ENCODE measurements at regions not wholly inside any gene's neighbourhood (a gene's known extent, or its start where the extent isn't known, plus 50 kb on each side); places are given as distances from the start of the nearest gene placed in this dataset.
"Not testable (repeated sequence)": the region's sequence is repeated elsewhere in the genome, so short reads cannot be mapped to it uniquely, and the experiment has no call there.

DNA sequence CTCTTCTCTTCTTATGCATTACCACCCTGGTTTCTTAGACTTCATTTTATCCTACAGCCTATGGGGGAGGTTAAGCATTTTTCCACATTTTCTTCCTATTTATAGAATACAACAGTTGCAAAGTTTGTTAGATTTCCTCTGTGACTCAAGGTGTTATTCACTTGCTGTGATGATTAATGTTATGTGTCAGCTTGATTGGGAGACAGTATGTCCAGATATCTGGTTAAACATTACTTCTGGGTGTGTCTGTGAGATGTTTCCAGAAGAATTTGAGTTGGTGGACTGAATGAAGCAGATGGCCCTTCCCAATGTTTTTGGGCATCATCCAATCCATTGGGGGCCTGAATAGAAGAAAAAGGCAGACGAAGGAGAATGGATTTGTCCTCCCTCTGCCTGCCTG lies 131.3 kb downstream of the C6orf118 start:
- DNase-seq (ENCODE audit: low read depth in 4 of 4, low spot score in 3 of 4), result no peak

- no peak for DNase-seq (ENCODE audit: low read depth in 4 of 4, low spot score in 3 of 4)
These were observed 135.9 kb downstream of the C6orf118 start for GRCh38 chr6:165173484-165173883.

GRCh38 chr6:165167861-165168260 lies 141.5 kb downstream of the C6orf118 start:
- no peak for DNase-seq (ENCODE audit: low read depth in 4 of 4, low spot score in 3 of 4)

DNA sequence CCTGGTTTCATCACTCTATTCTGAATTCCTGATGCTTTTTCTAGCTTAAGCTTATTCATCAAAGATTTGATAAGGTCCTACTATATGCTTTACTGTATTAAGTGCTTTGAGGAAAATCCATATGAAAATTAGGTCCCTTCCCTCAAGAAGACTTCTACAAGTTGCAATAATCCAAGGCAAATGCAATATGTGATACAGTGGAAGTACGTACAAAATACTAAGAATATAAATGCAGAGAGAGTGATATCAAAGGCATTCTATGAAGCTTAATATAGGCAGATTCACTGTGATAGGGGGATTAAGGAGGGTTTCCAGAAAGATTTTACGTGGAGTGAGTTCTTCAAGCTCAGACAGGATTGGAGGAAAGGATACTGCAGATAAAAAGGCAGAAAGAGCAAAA lies 142.1 kb downstream of the C6orf118 start:
- no peak for DNase-seq (ENCODE audit: low read depth in 4 of 4, low spot score in 3 of 4)

- no peak for DNase-seq (ENCODE audit: low read depth in 4 of 4, low spot score in 3 of 4)
These were observed 145.9 kb downstream of the C6orf118 start for GRCh38 chr6:165163519-165163918.

DNA sequence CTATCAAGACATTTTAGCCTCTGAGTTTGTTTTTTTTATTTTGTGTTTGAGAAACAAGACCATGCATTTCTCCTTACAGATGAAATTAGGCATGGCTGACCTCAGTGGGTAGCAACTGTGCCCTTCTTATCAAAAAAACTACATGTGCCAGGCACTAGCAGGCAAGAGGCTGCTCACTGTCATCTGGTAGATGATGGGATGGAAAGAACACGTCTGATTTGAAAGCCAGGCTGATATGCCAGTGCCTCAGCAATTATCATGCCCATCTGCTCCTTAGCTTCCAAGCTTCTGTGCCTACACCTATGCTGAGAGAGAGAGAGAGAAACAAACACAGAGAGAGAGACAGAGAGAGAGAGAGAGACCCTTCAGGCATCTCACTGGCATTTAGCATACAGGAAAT lies 149.9 kb downstream of the C6orf118 start:
- no peak for DNase-seq (ENCODE audit: low read depth in 4 of 4, low spot score in 3 of 4)

DNA sequence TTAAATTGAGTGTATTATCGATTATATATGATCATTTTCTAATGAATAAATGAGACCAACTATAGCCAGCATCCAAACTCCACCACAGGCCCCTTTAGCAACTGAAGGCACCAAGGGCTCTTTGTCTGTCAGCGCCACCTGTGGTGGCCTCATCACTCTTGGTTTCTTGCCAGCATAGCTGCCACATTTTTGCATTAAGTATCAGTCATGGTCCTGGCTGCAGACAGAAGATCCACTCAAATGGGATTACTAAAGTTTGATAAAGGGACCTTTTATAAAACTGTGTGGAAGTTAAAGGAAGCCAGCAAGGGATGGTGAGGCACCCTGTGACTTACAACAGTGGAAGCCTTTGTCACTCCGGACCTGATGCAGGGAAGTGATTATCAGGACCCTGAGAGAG lies 162.9 kb downstream of the C6orf118 start:
- DNase-seq (ENCODE audit: low read depth in 4 of 4, low spot score in 3 of 4), result no peak

GRCh38 chr6:165135889-165136288 lies 173.5 kb downstream of the C6orf118 start:
- DNase-seq (ENCODE audit: low read depth in 4 of 4, low spot score in 3 of 4), result no peak

GRCh38 chr6:165129086-165129485 lies 180.3 kb downstream of the C6orf118 start:
- DNase-seq (ENCODE audit: low read depth in 4 of 4, low spot score in 3 of 4), result no peak

DNA sequence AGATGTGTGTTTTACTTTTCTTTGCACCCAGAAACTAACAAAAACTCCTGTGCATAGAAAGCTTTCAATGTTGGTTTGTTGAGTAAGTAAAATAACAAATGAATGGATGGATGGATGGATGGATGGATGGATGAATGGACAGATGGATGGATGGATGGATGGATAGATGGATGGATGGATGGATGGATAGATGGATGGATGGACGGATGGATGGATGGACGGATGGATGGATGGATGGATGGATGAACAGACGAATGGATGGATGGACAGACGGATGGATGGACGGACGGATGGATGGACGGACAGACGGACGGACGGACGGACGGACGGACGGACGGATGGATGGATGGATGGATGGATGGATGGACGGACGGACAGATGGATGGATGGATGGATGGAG lies 181.7 kb downstream of the C6orf118 start:
- DNase-seq (ENCODE audit: low read depth in 4 of 4, low spot score in 3 of 4), result not testable (repeated sequence)

- DNase-seq (ENCODE audit: low read depth in 4 of 4, low spot score in 3 of 4), result not testable (repeated sequence)
These were observed 184.7 kb downstream of the C6orf118 start for GRCh38 chr6:165124681-165125080.

- no peak for DNase-seq (ENCODE audit: low read depth in 4 of 4, low spot score in 3 of 4)
These were observed 190.0 kb downstream of the C6orf118 start for GRCh38 chr6:165119231-165120020.

DNA sequence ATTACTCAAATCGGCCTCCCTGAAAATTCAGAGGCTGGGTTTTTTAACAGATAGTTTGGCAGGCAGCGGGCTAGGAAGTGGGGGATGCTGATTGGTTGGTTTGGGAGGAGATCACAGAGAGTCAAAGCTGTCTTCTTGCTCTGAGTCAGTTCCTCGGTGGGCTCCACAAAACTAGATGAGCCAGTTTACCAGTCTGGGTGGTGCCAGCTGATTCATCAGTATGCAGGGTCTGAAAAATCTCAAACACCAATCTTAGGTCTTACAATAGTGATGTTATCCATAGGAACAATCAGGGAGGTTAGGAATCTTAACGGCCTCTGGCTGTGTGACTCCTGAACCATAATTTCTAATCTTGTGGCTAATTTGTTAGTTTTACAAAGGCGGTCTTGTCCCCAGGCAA lies 190.7 kb downstream of the C6orf118 start:
- no peak for DNase-seq (ENCODE audit: low read depth in 4 of 4, low spot score in 3 of 4)

DNA sequence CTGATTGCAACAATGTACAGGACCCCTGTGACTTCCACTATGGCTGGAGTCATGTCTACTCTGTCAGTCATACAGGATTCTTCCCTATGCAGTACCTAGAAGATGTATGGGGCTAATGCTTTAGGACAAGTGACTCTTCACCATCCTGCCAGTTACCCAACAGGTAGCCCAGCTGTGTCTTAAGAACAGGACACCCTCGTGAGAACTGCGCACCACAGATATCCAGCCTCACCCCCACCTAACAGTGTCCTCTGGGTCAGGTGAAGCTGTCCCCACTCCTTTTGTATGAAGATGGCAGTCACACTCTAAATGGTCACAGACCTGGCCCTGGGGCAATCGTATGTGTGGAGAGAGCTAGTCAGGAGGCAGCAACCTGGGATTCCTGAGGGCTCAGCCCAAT lies 191.6 kb downstream of the C6orf118 start:
- no peak for DNase-seq (ENCODE audit: low read depth in 4 of 4, low spot score in 3 of 4)

GRCh38 chr6:165117121-165117520 lies 192.3 kb downstream of the C6orf118 start:
- no peak for DNase-seq (ENCODE audit: low read depth in 4 of 4, low spot score in 3 of 4)

DNA sequence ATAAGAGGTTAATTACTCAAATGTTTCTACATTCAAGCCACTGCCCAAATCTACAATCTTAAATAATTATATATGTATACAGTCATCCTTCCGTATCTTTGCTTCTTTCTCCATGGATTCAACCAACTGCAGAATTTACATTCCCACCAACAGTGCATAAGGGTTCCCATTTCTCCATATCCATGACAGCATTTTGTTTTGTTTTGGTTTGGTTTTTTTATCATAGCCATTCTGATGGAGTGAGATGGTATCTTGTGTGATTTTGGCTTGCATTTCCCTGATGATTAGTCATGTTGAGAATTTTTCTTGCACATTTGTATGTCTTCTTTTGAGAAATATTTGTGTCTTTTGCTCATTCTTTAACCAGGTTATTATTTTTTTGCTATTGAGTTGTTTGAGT lies 198.5 kb downstream of the C6orf118 start:
- no peak for DNase-seq (ENCODE audit: low read depth in 4 of 4, low spot score in 3 of 4)

DNA sequence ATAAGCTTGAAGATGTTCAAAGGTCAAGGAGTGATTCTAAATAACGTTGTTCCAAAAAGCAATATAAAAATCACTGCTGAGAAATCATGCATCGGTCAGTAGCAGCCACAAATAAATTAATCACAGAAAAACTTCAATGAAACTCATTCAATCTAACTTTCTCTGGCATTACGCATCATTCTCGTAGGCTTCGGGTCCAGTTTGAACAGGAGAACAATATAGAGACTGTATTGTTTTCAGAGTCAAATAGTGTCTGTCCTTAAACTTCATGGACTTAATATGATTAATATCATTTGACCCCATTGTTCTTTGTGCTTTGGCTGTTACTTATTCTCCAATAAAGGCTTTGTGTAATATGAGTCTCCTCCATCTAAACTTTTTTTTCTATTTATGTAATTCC lies 200.4 kb downstream of the C6orf118 start:
- no peak for DNase-seq (ENCODE audit: low read depth in 4 of 4, low spot score in 3 of 4)

GRCh38 chr6:165106261-165106660 lies 203.1 kb downstream of the C6orf118 start:
- DNase-seq (ENCODE audit: low read depth in 4 of 4, low spot score in 3 of 4), result no peak

- no peak for DNase-seq (ENCODE audit: low read depth in 4 of 4, low spot score in 3 of 4)
These were observed 211.2 kb downstream of the C6orf118 start for GRCh38 chr6:165098165-165098564.

- DNase-seq (ENCODE audit: low read depth in 4 of 4, low spot score in 3 of 4), result no peak
These were observed 212.5 kb downstream of the C6orf118 start for GRCh38 chr6:165096868-165097267.

DNA sequence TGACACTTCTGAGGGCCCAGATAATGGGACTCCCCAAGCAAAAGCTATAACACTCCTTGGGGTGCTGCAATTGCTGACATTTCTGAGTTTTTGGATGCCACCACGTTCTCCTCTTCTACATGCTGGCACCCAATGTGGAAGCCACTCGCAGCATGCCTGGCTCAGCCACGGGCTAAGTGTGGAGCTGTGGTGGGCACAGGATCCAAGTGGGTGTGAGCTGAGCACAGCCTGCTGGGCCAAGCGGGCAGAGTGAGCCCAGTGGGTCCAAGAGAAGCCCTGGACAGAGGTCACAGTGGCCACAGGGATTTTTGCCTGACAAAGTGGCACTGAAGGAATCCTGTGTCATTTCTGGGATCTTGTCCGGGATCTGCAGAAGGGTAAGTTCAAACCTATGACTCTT lies 213.2 kb downstream of the C6orf118 start:
- DNase-seq (ENCODE audit: low read depth in 4 of 4, low spot score in 3 of 4), result no peak

DNA sequence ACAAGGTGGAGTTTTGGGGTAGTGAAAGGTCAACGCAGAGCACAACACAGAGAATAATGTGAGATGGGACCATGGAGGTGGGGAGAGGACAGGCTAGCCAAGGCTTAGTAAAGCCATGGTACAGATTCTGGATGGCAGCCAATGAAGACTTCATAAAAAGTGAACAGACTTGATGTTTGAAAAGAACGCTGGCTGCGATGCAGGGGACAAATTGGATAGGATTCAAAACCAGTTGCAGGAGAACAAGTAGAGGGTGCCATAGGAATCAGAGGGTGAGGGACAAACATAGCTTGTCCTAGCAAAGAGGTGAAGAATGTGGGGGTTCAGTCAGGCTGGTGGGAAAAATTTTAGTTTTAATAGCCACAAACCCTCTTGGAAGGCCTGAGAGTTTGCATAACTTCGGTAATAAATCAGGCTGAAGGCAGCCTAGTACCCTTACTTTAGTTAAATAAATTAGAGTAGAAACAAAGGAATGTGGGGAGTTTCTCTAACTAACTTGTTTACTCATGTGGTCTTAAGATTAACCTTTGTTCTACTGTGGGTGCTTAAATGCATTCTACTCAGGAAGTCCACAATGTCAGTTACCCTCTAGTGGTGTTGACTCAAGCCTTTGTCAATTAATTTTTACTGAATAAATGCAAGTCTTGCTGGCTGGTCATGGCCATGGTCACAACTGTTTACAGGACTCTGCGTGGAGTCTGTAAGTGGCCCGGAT lies 216.4 kb downstream of the C6orf118 start:
- no peak for DNase-seq (ENCODE audit: low read depth in 4 of 4, low spot score in 3 of 4)
